ENCODE measurements at regions not wholly inside any gene's neighbourhood (a gene's known extent, or its start where the extent isn't known, plus 50 kb on each side); places are given as distances from the start of the nearest gene placed in this dataset.

DNA sequence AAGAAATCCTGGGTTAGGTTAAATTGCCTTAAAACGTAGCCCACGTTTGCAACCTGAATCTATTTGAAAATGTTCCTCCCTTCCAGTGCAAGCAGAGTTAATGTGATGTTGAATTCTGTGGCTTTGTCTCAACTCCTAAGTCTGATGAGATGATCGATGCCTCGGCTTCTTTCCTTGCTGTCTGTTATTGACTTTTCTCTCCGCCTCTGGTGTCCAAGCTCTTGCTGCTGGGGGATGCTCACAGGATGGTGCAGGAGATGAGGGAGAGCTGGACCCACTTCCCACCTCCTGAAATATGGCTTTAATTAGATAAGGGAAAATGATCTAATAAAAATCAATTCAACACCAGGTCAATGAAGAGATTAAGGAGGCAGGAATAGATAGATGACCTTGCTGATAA, 407.9 kb upstream of the RGMA start:
- TF ChIP-seq, protein P1, sequence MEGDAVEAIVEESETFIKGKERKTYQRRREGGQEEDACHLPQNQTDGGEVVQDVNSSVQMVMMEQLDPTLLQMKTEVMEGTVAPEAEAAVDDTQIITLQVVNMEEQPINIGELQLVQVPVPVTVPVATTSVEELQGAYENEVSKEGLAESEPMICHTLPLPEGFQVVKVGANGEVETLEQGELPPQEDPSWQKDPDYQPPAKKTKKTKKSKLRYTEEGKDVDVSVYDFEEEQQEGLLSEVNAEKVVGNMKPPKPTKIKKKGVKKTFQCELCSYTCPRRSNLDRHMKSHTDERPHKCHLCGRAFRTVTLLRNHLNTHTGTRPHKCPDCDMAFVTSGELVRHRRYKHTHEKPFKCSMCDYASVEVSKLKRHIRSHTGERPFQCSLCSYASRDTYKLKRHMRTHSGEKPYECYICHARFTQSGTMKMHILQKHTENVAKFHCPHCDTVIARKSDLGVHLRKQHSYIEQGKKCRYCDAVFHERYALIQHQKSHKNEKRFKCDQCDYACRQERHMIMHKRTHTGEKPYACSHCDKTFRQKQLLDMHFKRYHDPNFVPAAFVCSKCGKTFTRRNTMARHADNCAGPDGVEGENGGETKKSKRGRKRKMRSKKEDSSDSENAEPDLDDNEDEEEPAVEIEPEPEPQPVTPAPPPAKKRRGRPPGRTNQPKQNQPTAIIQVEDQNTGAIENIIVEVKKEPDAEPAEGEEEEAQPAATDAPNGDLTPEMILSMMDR (IDR thresholded peaks at IDR 0.05), result no peak
- no peak for TF ChIP-seq POLR2A (IDR thresholded peaks at IDR 0.05)
